ENCODE measurements at regions not wholly inside any gene's neighbourhood (a gene's known extent, or its start where the extent isn't known, plus 50 kb on each side); places are given as distances from the start of the nearest gene placed in this dataset.
"Not testable (repeated sequence)": the region's sequence is repeated elsewhere in the genome, so short reads cannot be mapped to it uniquely, and the experiment has no call there.

GRCh38 chr3:101950985-101951733, 101.8 kb downstream of the NFKBIZ start:
- no peak for DNase-seq

- DNase-seq: no peak
Observed at GRCh38 chr3:101954361-101954760, 105.0 kb downstream of the NFKBIZ start.

GRCh38 chr3:101954936-101955335, 105.6 kb downstream of the NFKBIZ start:
- DNase-seq: no peak

- DNase-seq: no peak
Observed at GRCh38 chr3:101962055-101962454, 112.7 kb downstream of the NFKBIZ start.

- no peak for DNase-seq
Observed at GRCh38 chr3:101963902-101964362, 114.6 kb downstream of the NFKBIZ start.

- DNase-seq: no peak
Observed at GRCh38 chr3:101964861-101965260, 115.5 kb downstream of the NFKBIZ start.

- DNase-seq: no peak
Observed at GRCh38 chr3:101966226-101966625, 116.9 kb downstream of the NFKBIZ start.

GRCh38 chr3:101970212-101970611, 120.9 kb downstream of the NFKBIZ start:
- no peak for DNase-seq

GRCh38 chr3:101970905-101971304, 121.6 kb downstream of the NFKBIZ start:
- DNase-seq: no peak

- no peak for DNase-seq
Observed at GRCh38 chr3:101972430-101973162, 123.3 kb downstream of the NFKBIZ start.

- no peak for DNase-seq
Observed at GRCh38 chr3:101973163-101973505, 123.8 kb downstream of the NFKBIZ start.

GRCh38 chr3:101975415-101975814, 126.1 kb downstream of the NFKBIZ start:
- not testable (repeated sequence) for DNase-seq

- no peak for DNase-seq
Observed at GRCh38 chr3:101976473-101976872, 127.2 kb downstream of the NFKBIZ start.

GRCh38 chr3:101978348-101978747, 129.0 kb downstream of the NFKBIZ start:
- no peak for DNase-seq

GRCh38 chr3:101979033-101979432, 129.7 kb downstream of the NFKBIZ start:
- DNase-seq: no peak

- DNase-seq: no peak
Observed at GRCh38 chr3:101984356-101984755, 135.0 kb downstream of the NFKBIZ start.

- DNase-seq: no peak
Observed at GRCh38 chr3:101988596-101988995, 139.3 kb downstream of the NFKBIZ start.

GRCh38 chr3:101989578-101990200, 140.4 kb downstream of the NFKBIZ start:
- DNase-seq: no peak

GRCh38 chr3:101992863-101993262, 143.5 kb downstream of the NFKBIZ start:
- no peak for DNase-seq

- no peak for DNase-seq
Observed at GRCh38 chr3:101994386-101994785, 145.1 kb downstream of the NFKBIZ start.

GRCh38 chr3:101995371-101996046, 146.2 kb downstream of the NFKBIZ start:
- DNase-seq: no peak

- no peak for DNase-seq
Observed at GRCh38 chr3:101996832-101997231, 147.5 kb downstream of the NFKBIZ start.

- DNase-seq: no peak
Observed at GRCh38 chr3:101998256-101998926, 149.1 kb downstream of the NFKBIZ start.
